AG09319 (cell line): ENCODE measurements at regions not wholly inside any gene's neighbourhood (a gene's known extent, or its start where the extent isn't known, plus 50 kb on each side); places are given as distances from the start of the nearest gene placed in this dataset.

Experiments
- DNase-seq: peaks from one replicate; pipeline ENCODE4 v3.0.0-alpha.2; 2010; ENCODE audit warnings: low read depth; ENCODE audit errors: extremely low read depth
- TF ChIP-seq, protein P1 (sequence below): IDR thresholded peaks from 2 replicates; pipeline ENCODE4 v1.5.1; 2011; ENCODE audit warnings: low read depth, mild to moderate bottlenecking, inconsistent platforms, low read length, moderate library complexity

DNA sequence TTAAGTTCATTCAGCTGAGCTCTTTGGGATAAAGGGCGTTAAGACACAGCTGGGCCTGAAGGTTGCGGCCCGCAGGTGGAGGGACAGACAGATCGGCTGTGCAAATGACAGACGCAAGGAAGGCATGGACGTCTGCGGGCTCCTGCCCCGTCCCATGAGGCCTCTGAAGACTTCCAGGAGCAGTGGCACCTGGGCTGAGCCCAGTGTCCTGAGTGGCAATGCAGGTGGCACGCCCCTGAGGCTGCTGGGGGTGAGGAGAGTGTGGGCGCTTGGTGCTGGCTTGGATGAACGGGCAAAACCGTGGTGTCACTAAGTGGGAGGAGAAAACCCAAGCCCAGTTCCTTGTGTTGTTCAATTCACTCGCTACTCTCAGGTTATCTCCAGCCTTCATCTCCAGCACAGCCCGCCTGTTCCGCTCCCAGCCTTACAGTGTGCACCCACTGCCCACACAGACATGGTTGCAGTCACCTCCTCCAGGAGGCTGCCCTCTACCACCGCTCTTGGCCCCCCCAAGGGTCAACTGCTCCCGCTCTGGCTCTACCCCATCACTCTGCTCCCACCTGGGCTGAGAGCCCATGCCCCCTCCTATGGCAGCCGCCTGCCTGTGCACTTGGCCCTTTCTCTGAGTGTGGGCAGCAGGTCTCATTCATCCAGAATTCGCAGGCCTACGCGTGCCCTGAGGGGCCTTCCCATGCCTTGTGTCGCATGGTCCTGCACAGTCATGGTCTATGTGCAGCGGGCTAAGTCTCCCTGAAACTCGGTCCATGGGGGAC lies 50.3 kb downstream of the PTGR3 start:
- no peak for DNase-seq
- TF ChIP-seq, protein P1, sequence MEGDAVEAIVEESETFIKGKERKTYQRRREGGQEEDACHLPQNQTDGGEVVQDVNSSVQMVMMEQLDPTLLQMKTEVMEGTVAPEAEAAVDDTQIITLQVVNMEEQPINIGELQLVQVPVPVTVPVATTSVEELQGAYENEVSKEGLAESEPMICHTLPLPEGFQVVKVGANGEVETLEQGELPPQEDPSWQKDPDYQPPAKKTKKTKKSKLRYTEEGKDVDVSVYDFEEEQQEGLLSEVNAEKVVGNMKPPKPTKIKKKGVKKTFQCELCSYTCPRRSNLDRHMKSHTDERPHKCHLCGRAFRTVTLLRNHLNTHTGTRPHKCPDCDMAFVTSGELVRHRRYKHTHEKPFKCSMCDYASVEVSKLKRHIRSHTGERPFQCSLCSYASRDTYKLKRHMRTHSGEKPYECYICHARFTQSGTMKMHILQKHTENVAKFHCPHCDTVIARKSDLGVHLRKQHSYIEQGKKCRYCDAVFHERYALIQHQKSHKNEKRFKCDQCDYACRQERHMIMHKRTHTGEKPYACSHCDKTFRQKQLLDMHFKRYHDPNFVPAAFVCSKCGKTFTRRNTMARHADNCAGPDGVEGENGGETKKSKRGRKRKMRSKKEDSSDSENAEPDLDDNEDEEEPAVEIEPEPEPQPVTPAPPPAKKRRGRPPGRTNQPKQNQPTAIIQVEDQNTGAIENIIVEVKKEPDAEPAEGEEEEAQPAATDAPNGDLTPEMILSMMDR, result no peak

DNA sequence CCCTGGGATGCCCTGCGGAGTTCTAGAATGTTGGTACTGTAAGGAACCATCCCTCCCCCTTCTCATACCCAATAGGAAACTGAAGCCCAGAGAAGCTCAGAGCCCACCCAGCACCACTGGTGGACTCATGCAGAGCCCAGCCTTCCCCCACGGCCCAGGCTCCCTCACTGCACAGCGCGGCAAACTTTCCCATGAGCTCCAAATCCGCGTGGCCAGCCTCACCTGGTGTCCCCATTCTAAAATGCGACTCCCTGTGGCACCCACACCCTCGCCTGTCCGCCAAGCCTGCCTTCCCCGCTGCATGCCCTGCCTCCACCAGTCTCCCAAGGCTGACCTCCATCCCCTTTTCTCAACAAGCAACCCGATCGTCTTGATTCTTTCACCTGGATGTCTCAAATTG lies 51.1 kb downstream of the PTGR3 start:
- TF ChIP-seq, protein P1, result no peak
- no peak for DNase-seq

DNA sequence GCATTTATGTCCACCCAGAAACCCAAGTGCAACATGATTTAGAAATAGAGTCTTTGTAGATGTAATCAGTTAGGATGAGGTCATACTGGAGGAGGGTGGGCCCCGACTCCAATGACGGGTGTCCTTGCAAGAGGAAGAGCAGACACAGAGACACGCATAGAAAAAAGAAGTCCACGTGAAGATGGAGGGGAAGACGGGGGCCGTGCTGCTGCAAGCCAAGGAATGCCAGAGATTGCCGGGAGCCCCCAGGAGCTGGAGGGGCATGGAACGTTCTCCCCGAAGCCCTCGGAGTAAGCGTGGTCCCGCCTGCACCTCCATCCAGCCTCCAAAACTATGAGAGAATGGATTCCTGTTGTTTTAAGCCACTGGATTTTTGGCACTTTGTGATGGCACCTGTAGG lies 51.6 kb downstream of the PTGR3 start:
- TF ChIP-seq, protein P1, result no peak
- no peak for DNase-seq

DNA sequence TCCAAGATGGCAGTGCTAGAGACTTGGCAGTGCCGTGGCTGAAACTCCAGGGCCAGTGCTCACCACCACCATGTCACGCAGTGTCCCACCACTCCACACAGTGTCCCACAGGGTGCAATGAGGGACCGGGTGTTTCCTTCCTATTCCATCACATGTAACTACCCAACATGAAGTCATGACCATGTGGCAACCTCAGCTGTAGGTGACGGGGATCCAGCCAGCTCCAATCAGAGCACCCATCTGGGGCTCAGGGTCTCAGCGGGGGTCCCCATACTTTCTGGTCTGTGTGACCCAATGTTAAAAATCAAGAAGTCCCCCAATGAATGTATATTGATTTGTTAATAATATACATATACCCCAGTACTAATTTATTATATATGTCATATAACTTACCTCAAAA lies 52.1 kb downstream of the PTGR3 start:
- no peak for DNase-seq
- TF ChIP-seq, protein P1, result no peak

DNA sequence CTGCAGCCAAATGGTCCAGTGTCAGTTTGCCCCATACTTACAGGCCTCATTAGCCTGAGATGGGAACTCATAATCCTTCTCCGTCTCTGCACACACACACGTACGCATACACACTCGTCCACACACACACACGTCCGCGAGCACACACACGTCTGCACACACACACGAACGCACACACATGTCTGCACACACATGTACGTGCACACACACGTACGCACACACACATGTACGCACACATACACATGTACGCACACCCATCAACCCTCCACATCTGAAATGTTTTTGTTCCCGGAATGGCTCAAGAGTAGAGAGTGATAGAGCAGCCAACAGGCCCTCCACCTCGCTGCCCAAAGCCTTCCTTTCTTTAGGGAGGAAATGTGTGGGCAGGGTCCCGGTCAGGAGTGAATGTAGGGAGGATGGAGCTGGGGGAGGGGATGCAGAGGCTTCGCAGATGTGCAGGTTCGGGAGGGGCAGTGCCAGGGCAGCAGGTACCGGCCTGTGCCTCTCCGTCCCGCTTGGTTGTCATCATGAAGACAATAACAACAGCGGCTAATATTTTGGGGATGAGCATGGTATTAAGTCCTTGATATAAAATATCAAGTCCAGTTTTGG lies 52.7 kb downstream of the PTGR3 start:
- no peak for DNase-seq
- TF ChIP-seq, protein P1, result no peak

DNA sequence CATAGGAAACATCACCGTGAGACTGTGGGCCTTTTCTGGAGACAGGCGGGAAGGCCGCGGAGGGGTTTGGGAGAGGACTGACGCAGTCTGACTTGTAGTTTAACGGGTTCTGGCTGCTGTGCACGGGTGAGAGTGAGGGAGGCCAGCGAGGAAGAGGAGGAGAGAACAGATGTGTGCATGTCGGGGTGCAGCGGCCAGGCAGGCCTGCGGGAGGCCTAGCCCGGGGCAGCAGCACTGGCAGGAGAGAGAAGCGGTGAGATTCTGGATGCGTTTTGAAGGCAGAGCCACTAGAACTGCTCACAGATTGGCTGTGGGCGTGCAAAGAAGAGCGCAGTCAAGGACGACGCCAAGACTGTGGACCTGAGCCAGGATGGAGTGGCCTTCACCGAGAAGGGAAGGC lies 53.9 kb downstream of the PTGR3 start:
- TF ChIP-seq, protein P1, result no peak
- DNase-seq, result no peak

DNA sequence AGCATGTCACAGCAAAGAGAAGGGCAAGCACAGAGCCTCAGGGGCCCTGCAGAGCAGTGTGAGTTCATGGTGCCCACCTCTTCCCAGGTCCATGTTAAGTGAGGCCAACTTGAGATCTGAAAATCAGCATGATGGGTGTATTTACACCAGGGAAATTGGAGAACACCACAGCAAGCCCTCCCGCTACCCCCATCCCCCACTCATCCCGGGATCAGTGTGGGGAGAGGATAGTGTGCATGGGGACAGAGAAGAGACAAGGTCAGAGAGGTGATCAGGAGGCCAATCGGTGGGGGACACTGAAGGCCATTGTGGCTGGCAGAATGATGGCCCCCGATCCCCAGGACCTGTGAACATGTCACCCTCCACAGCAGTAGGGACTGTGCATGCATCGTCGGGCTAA lies 54.7 kb downstream of the PTGR3 start:
- TF ChIP-seq, protein P1, result no peak
- DNase-seq, result no peak
